SKM-1 (cell line): ENCODE measurements at regions not wholly inside any gene's neighbourhood (a gene's known extent, or its start where the extent isn't known, plus 50 kb on each side); places are given as distances from the start of the nearest gene placed in this dataset.

Experiments used
- DNase-seq: peaks from one replicate; lab custom pipeline; 2025; ENCODE audit not compliant: unreplicated experiment; lab: John Stamatoyannopoulos, UW

DNA sequence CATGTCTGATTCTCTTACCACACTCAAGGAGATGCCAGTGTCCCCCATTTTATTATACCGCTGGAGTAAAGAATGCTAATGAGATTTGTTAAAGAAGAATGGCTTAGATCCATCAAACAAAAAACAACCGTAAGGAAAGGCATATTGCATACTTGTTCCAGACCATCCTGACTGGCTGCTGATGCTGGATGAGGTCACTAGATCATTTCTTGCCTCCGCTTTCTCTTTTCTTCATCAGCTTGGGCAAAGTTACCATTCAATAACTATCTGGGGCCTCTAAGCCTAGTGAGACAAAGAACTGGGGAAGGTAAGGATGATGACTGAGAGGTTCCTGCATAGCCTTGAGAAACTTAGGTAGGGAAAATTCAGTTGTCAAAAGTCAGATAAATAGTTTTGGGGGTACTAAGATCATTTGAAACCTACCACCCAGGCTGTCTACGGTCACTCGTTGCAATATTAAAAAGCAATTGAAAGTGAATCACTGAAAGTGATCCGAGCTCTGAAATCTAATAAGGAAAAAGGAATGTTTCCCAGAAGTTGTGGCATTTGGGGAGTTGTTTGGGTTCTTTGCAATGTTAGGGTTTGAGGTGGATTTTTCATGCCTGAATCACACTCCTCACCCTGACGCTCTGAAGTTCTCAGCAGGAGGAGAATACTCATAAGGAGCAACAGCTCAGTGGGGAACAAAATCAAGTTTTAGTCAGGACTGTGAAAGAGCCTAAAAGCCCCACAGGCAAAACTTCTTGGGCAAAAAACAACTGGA lies 176.8 kb downstream of the HHIPL2 start:
- no peak for DNase-seq

DNA sequence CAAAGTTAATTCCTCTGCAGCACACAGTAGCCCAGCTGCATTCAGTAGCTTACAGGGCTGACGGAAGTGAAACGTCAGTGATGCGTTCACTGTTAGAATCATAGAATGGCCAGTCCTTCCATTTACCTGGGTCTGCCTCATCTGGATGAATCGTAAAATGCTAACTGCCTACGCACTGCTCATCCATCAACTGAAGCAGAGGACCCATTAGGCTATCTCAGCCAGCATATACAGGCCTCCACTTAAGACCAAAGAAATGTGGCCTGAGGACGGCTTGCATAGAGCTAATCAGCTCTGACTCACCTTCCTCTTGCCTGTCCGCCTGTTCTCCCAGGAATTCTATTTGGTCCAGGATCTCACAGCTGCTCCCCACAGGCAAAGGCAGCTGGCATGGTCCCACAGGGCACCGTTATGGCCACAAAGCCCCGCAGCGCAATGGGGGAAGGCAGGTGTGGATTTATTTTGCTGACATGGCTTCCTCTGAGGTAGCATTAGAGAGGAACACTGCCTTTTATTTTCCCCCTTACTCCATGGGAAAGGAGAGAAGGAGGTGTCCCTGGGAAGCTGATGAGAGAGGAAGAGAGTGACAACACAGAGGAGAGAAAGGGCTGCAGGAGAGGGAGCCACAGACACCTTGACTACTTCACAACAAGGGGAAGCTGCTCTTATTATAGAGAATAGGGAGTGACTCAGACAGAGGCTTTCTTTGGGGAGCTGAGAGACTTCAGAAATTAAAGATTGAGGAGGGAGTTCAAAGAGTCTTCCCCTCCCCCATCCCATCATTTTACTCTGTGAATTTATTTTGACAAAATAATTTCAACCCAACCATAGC lies 177.6 kb downstream of the HHIPL2 start:
- no peak for DNase-seq

DNA sequence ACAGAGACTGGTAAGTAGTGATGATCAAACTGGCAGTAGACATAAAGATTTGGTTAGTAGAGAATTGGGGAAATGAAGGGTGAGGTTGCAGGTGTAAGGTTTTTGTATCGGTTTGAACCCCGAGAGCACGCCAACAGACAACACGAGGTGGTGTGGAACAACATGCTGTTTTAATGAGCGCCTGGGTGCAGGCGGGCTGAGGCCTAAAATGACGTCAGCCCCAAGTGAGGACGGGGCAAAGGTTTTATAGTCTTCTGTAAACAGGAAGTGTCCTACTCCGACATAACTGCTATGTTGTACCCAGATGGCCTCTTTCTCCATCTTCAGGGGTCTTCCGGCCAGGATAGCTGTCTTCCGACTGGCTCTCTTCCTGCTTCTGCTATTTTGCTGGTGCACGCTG lies 178.8 kb downstream of the HHIPL2 start:
- no peak for DNase-seq

DNA sequence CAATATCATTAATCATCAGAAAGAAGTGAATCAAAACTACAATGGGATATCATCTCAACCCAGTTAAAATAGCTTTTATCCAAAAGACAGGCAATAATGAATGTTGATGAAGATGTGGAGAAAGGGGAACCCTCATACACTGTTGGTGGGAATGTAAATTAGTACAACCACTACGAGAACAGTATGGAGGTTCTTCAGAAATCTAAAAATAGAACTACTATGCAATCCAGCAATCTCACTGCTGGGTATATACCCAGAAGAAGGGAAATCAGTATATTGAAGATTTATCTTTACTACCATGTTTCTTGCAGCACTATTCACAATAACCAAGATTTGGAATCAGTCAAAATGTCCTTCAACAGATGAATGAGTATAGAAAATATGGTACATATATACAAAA lies 189.8 kb downstream of the HHIPL2 start:
- DNase-seq = no peak

DNA sequence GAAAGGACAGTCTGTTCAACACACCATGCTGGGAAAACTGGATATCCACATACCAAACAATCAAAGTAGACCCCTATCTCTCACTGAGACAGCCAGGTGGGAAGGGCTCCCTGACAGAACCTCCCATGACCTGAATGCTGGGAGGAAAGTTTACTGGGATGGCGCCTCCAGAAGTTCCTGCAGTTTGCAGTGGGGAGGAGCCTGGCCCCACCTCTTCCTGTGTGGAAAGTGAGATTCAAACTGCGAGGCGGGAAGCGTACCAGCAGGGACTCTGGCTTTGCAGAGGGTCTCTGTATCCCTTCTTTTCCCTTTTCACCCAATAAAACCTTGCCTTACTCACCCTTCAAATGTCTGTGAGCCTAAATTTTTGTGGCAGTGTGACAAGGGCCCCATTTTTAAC lies 190.7 kb downstream of the HHIPL2 start:
- DNase-seq = no peak

DNA sequence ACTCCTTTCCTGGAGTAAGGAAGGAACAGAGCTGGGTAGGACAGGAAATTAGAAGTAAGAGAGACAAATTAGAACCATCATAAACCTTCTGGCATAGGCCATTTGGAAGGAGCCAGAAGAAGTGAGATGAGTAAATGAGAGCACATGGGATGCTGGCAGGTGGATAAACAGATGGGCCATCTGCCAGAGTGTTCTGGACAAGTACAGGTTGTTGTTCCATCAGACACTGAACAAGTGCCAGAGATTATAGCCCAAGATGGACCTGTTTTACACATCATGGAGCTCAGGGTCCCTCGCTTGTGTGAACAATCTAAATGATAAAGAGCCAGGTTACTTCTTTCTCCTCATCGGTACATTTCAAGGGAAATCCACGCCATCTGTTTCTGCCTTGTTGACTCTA lies 200.3 kb downstream of the HHIPL2 start:
- no peak for DNase-seq

DNA sequence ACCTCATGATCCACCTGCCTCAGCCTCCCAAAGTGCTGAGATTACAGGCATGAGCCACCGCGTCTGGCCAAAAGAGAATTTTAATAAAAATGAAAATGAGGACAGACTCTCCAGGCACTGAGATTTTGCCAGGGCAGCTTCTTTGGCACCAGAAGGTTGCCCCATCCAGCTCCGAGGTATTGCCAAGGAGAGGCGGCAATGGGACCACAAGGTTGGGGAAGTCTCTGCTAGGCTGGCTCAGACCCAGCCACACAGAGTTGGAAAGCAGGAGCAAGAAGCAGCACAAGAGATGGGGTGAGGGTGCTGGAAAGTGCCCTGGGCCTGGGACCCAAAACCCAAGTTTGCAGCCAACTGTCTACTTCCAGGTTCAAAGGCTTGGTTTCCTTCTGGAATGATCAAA lies 200.9 kb downstream of the HHIPL2 start:
- no peak for DNase-seq

DNA sequence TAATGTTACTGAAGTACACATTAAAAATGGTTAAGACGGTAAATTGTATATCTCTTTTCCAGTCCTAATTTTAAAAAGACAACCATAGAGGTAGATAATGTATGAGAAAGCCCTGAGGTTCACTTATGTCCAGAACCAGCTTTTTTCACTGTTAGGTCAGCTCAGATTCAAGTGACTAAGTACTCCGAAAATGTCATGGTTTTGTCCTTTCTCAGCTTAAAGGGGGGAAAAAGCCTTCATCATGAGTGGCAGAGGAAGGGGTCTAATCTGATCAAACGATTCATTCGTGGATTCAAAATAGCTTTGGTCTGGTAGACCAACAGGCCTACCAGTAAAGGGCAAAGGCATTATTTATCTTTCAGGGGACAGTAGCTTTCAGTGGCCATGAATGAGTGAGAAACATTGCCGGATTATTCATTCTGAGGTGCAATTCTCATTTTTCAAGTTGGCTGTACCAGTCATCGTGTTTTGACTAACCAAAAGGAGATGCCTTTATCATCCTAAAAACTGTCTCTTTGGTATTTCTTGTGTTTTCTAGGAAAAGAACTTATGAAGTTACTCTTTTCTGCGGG lies 208.4 kb downstream of the HHIPL2 start:
- no peak for DNase-seq

DNA sequence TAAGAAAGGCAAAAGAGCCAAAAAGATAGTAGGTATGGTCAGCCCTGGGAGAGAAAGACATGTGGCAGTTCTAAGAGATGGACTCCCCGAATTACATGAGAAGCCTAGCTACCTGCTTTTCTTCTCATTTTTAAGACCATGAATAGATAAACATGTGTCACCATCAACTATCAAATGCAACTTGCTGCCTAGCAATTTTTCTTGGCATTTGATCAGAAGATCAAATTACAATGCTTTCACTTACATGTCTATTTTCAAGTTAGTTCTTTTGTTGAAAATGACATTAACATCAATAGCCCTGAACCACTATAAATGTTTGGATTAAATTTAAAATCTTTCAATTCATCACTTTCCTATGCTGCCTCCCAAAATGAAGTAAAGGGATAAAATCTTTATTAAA lies 212.3 kb downstream of the HHIPL2 start:
- DNase-seq = no peak

DNA sequence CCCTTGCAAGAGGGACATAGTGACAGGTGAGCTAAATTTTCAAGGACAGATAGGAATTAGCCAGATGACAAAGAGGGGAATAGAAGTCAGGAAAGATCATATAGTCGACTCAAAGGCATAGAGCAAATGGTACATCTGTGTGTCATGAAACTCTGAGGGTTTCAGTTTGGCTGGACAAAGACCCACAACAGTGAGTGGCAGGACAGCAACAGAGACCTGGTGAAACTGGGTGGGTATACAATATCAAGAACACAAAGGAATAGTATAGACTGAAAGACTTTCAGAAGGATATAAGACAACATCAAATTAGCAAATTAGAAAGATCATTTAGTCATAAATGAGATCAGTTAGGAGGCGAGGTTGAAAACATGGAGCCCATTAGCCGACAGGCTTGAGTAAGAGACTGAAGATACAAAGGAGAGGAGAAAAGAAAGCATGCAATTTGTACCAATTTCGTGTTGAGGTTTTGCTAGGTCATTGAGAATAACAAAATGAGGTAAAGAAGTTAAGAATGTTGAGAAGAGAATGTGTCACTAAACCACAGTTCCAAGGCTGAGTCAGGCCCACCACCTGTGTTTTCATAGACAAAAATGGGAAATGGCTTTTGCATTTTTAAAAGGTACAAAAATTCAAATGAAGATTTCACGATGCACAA lies 213.8 kb downstream of the HHIPL2 start:
- DNase-seq = no peak

DNA sequence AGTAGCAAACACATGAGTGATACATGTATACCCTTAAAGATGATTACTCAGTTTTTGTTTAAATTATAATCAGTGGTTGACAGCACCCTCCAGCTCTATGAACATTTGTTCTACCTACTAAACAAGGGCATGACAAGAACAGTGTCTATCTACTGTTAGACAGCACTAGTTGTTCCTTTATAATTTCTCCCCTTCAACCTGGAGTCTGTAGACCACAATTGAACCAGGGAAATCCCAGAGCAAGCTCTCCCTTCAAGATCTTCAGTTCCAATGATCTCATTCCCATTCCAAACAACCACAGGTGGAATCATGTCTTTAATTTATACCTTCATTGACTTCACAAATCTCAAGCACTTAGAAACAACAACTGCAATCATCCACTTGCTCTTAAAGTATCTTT lies 216.1 kb downstream of the HHIPL2 start:
- DNase-seq = no peak

DNA sequence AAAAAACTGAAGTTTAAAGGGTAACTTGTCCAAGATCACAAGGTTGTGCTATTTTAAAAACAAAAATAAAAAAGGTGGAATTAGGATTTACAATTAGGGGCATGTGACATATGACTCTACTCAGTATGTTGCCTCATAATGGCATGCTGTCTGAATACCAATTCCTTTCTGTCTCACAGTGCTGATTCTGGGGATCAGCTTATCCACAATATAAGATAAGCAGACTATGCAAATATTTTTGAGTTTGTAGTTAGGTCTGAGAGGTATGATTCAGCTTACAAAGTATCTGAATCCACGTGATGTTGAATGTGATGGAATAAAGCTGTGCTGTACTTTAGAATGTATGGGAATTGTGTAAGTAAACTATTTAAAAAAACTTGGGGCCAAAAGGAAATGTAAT lies 216.6 kb downstream of the HHIPL2 start:
- no peak for DNase-seq

DNA sequence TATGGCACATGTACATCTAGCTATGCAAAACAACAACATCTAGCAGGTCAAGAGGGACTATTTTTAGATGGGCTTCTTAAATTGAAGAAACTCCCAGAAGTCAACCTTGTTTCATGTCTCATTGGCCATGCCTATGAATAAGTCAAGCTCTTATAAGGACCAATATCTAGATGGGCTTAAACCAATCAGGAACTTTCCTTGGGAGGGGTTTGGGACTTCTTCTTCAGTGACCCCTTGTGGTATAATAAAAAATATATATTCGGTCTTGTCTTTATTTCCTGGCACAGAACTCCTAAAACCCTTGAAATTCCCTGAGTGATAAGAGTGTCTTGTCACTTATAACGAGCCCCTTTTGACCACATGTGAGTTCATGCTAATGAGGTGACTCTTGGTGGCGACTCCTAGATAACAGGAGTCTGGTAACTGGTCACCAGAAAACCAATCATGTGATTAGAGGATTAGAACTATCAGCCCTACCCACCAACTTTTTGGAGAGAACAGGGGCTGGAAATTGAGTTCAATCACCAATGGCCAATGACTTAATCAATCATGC lies 218.3 kb downstream of the HHIPL2 start:
- no peak for DNase-seq

DNA sequence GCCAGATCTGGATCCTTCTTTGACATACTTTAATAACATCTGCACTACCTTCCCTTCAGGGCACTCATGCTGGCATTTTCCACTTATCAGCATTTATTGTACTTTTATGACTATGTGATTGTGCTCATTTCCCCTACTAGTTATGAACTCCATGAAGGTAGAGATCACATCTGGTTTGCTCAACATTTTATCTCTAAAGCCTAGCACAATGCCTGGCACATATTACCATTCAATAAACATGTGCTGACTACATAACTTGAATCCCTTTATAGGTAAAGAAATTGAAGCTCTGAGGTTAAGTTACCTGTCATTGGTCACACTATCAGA lies 221.2 kb downstream of the HHIPL2 start:
- no peak for DNase-seq

DNA sequence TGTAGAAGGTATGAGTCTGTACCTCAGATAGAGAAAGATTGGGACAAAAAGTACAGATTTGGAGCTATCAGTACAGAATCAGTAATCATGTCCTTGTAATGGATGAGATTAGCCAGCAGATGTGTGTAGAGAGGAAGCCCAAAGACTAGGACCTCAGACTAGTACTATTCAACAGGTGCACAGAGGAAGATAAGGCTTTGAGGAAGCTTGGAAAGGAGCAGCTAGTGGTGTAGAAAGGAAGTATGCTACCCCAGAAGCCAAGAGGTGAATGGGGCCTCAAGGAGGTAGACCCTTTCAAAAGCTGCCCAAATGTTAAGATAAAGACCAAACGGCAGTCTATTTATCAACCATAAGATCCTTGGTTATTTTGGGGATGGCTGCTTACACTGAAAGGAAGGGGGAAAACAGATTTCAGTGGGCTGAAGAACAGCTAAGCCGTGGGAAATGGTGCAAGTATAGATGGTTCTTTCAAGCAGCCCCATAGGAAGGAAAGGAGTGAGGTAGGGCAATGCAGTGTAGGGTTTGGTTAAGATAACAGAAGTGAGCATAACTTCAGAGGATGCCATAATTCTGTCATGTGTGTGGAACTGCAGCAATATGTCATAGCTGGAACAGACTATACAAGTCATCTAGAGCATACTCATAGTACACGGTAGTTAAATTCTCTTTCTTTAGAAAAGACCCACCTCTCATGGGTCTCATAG lies 221.7 kb downstream of the HHIPL2 start:
- no peak for DNase-seq

DNA sequence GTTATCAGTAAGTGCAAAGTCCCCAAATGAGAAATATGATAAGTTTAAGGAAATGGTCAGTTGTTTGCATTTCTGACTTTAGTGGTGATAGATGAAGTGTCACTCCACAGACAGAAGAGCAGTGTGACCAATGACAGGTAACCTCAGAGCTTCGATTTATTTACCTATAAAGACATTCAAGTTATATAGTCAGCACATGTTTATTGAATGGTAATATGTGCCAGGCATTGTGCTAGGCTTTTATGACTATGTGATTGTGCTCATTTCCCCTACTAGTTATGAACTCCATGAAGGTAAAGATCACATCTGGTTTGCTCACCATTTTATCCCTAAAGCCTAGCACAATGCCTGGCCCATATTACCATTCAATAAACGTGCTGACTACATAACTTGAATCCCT lies 222.4 kb downstream of the HHIPL2 start:
- no peak for DNase-seq

DNA sequence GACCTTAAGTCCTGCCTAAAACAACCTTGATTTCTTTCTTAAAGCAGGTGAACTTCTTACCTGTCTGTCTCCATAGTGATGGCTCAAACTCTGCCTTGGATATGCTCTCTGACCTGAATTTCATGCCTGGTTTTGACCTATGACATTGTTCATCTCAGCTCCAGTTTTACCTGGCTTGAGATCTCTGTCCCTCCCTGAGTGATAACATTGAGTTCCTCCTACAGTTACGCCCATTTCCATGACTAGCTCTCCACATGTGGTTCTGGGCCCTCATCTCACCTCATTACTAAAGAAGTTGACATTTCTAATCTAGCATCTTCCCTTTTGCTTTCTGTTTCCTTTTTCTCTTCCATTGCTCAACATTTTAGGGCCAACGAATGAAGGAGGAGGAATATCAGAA lies 233.1 kb downstream of the HHIPL2 start:
- DNase-seq = no peak

DNA sequence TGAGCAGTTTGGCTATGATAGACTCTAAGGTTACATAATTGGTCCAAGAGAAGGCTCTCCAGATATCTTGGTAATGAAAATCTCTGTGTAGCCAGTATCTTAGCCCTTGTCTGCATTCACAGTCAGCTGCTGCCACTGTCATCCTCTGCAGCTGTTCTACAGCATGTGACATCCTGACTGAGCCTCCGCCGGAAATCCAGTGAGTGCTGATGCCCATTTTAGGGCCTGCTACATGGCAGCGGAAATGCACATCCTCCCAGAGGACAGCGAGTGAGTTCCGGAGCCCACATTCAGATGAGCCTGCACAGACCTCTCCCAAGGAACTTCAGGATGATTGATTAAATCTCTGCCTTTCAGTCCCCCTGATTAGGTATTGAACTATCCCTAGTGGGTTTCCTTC lies 237.1 kb downstream of the HHIPL2 start:
- DNase-seq = no peak

DNA sequence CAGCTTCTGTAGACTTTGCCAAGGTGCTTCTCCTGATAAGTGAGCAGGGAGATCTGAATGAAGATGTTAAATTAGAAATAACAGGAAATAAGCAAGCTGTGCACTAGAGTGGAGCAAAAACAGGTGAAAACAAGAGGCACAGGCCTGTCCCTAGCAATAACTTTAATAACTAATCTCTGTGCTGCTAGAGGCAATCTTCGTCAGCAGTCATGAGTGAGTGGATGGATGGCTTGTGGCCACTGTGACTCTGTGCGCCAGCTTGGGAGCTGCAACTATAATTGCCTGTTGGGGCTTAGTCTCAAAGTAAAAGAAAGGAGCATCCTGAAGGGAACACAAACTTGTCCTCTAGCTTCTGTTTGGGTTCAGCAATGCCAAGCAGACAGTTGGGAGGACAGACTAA lies 240.3 kb downstream of the HHIPL2 start:
- DNase-seq = no peak

DNA sequence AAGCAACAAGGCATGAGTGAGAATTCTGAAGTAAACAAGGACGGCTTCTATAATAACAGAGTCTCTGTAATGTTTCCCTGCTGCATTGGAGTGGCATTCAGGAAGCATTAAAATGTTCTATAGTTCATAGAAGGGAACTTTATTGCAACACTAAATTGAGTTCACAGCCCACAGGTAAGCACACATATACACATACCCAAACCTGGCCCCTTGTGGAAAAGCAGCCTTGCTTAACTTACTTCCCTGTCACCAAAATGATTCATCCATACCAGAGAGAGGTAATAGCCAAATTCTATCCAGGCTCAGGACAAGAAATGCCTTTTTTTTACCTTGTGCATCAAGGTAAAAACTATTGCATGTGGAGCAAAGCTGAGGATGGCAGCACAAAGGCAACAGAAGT lies 241.4 kb downstream of the HHIPL2 start:
- no peak for DNase-seq

DNA sequence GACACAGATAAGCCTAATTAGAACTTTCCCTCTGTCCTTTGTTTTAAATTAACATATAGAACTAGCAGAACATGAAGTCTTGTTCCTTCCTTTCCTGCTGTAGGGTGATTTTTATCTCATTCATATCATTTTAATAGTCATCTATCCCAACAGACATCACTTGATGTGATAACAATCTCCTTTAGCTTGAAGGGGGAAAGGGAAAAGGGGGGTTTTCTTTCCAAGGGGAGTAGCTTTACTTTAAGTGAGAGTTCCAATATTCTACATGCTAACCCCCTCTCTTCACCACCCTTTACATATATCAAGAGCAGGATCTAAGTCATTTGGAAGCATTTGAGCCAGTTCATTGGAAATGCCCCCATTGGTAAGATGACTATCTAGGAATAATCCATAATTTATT lies 241.9 kb downstream of the HHIPL2 start:
- DNase-seq = no peak
